ENCODE measurements at regions not wholly inside any gene's neighbourhood (a gene's known extent, or its start where the extent isn't known, plus 50 kb on each side); places are given as distances from the start of the nearest gene placed in this dataset.

DNA sequence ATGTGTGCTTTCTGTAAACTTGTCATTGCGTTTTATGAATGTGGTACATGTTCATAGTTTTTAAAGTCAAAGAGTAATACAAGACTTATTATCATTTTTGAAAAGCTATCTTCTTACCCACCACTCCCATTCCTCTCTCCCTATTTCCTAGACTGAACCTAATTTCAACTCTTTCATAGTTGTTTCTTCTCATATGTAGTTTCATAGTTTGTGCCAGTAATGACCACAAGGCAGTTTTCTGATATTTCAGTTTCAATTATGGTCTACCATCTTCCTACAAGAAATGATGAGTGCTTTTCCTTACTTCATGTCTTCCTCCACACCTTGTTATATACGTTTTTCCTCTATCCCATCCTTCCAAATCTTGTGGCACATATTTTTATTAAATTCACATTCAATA, 445.0 kb upstream of the GOLIM4 start:
- TF ChIP-seq, protein P1, sequence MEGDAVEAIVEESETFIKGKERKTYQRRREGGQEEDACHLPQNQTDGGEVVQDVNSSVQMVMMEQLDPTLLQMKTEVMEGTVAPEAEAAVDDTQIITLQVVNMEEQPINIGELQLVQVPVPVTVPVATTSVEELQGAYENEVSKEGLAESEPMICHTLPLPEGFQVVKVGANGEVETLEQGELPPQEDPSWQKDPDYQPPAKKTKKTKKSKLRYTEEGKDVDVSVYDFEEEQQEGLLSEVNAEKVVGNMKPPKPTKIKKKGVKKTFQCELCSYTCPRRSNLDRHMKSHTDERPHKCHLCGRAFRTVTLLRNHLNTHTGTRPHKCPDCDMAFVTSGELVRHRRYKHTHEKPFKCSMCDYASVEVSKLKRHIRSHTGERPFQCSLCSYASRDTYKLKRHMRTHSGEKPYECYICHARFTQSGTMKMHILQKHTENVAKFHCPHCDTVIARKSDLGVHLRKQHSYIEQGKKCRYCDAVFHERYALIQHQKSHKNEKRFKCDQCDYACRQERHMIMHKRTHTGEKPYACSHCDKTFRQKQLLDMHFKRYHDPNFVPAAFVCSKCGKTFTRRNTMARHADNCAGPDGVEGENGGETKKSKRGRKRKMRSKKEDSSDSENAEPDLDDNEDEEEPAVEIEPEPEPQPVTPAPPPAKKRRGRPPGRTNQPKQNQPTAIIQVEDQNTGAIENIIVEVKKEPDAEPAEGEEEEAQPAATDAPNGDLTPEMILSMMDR (IDR thresholded peaks at IDR 0.05), result no peak
- TF ChIP-seq EP300 (IDR thresholded peaks at IDR 0.05) (no peak), POLR2A (IDR thresholded peaks at IDR 0.05) (no peak)

Measured in ovary (tissue), 3 donors.